Type B pancreatic cell (in vitro differentiated cells): ENCODE measurements at regions not wholly inside any gene's neighbourhood (a gene's known extent, or its start where the extent isn't known, plus 50 kb on each side); places are given as distances from the start of the nearest gene placed in this dataset.
"Not testable (repeated sequence)": the region's sequence is repeated elsewhere in the genome, so short reads cannot be mapped to it uniquely, and the experiment has no call there.

Source experiments
- DNase-seq: peaks from one replicate; pipeline ENCODE4 v3.0.0; 2021; ENCODE audit warnings: mixed read lengths; ENCODE audit not compliant: unreplicated experiment; ENCODE audit errors: extremely low spot score
- H3K27ac Mint-ChIP-seq: 2 replicates; pipeline ENCODE4 v1.8.0; 2021; ENCODE audit warnings: mild to moderate bottlenecking, mixed read lengths
- H3K27me3 Mint-ChIP-seq: 2 replicates; pipeline ENCODE4 v1.8.0; 2021; ENCODE audit warnings: mixed read lengths
- H3K36me3 Mint-ChIP-seq: 2 replicates; pipeline ENCODE4 v1.8.0; 2021; ENCODE audit warnings: mixed read lengths
- H3K4me1 Mint-ChIP-seq: one replicate; pipeline ENCODE4 v1.8.0; 2021; ENCODE audit warnings: mixed read lengths; ENCODE audit not compliant: unreplicated experiment
- H3K4me3 Mint-ChIP-seq: 2 replicates; pipeline ENCODE4 v1.8.0; 2021; ENCODE audit warnings: mild to moderate bottlenecking, mixed read lengths
- H3K9me3 Mint-ChIP-seq: 2 replicates; pipeline ENCODE4 v1.8.0; 2021; ENCODE audit warnings: mixed read lengths
- TF ChIP-seq, protein P1 (sequence below): fragments of 200-600 bp; sonication (generic); conservative IDR thresholded peaks from 2 replicates; pipeline ENCODE4 v1.5.0; 2021; ENCODE audit warnings: antibody characterized with exemption, mild to moderate bottlenecking

DNA sequence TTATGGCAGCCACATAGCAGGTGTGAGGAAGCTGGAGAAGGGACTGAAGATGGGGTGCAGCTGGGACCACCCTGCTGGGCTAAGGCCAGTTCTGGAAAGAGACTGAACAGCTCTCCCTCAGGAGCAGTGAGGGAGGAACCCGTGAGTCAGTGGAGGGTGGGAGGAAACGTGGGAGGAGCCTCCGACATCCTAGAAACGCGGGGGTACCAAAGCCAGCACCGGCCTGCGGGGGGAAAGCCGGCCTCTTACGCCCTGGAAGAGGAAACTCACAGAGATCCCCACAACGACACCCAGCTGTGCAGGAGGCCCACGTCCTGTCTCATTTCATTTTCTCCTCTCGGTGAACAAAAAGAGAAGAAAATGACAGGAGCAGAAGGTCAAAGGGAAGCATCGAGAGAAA is 185.8 kb upstream of the IRX4 start:
- TF ChIP-seq, protein P1, sequence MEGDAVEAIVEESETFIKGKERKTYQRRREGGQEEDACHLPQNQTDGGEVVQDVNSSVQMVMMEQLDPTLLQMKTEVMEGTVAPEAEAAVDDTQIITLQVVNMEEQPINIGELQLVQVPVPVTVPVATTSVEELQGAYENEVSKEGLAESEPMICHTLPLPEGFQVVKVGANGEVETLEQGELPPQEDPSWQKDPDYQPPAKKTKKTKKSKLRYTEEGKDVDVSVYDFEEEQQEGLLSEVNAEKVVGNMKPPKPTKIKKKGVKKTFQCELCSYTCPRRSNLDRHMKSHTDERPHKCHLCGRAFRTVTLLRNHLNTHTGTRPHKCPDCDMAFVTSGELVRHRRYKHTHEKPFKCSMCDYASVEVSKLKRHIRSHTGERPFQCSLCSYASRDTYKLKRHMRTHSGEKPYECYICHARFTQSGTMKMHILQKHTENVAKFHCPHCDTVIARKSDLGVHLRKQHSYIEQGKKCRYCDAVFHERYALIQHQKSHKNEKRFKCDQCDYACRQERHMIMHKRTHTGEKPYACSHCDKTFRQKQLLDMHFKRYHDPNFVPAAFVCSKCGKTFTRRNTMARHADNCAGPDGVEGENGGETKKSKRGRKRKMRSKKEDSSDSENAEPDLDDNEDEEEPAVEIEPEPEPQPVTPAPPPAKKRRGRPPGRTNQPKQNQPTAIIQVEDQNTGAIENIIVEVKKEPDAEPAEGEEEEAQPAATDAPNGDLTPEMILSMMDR: no peak
- H3K9me3 Mint-ChIP-seq: peaks cover 5% of the 10 kb centered on the region
- no peak overlapping the region for H3K27ac Mint-ChIP-seq
- H3K4me1 Mint-ChIP-seq: peaks cover 9% of the 10 kb centered on the region
- no peak for DNase-seq
- no peak overlapping the region for H3K4me3 Mint-ChIP-seq
- no peaks in the 10 kb centered on the region for H3K36me3 Mint-ChIP-seq
- peaks cover 20% of the 10 kb centered on the region for H3K27me3 Mint-ChIP-seq

DNA sequence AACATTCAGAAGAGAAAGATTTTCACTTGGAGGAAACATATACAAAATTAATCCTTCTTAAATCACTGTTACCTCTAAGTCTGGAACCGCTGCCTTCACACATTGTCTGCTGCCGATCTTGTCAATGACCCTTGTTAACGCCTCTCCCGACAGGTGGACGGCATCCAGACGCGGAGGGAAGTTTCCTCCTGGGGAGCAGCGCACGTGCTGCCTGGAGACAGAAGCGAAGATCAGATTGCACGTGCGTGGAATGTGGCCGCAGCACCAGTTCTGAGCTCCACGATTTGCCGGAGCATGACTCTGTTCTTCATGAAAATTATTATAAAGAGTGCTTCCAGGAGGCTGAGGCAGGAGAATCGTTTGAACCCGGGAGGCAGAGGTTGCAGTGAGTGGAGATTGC is 183.6 kb upstream of the IRX4 start:
- H3K4me3 Mint-ChIP-seq: no peak overlapping the region
- peaks cover 9% of the 10 kb centered on the region for H3K4me1 Mint-ChIP-seq
- TF ChIP-seq, protein P1: no peak
- H3K36me3 Mint-ChIP-seq: no peaks in the 10 kb centered on the region
- no peak overlapping the region for H3K27ac Mint-ChIP-seq
- no peak for DNase-seq
- H3K27me3 Mint-ChIP-seq: peaks cover 13% of the 10 kb centered on the region
- H3K9me3 Mint-ChIP-seq: peaks cover 5% of the 10 kb centered on the region

GRCh38 chr5:2063380-2063779 is 180.7 kb upstream of the IRX4 start:
- H3K4me3 Mint-ChIP-seq, H3K27ac Mint-ChIP-seq, H3K4me1 Mint-ChIP-seq, H3K9me3 Mint-ChIP-seq, DNase-seq, H3K36me3 Mint-ChIP-seq: not testable (repeated sequence)
- peaks cover 26% of the 10 kb centered on the region for H3K27me3 Mint-ChIP-seq

- H3K27me3 Mint-ChIP-seq: peaks cover 13% of the 10 kb centered on the region
- TF ChIP-seq, protein P1: no peak
- no peaks in the 10 kb centered on the region for H3K4me1 Mint-ChIP-seq
- H3K4me3 Mint-ChIP-seq: no peak overlapping the region
- peaks cover 9% of the 10 kb centered on the region for H3K9me3 Mint-ChIP-seq
- no peak for DNase-seq
- no peak overlapping the region for H3K27ac Mint-ChIP-seq
- no peaks in the 10 kb centered on the region for H3K36me3 Mint-ChIP-seq
Measured at GRCh38 chr5:2052687-2053086, 170.0 kb upstream of the IRX4 start.

DNA sequence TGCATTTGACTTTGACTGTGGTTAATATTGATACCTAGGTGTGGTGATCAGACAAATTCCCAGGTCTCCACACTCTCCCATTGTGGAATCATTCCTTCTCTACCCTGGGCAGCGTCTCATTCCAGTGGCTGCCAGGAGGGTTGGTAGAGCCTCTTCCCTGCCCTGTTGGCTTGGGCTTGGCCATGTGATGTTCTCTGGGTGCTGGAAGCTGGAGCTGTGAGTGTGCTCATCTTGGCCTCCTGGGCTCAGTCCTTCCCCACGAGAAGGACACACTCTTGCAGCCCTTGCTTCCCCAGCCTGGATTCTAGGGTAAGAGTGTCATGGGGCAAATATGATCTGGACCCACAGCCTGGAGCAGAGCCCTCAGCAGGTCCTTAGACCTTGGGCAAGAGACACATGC is 167.2 kb upstream of the IRX4 start:
- no peaks in the 10 kb centered on the region for H3K4me1 Mint-ChIP-seq
- TF ChIP-seq, protein P1: no peak
- no peak for DNase-seq
- no peak overlapping the region for H3K4me3 Mint-ChIP-seq
- peaks cover 20% of the 10 kb centered on the region for H3K27me3 Mint-ChIP-seq
- H3K27ac Mint-ChIP-seq: no peak overlapping the region
- H3K36me3 Mint-ChIP-seq: no peaks in the 10 kb centered on the region
- peaks cover 9% of the 10 kb centered on the region for H3K9me3 Mint-ChIP-seq

GRCh38 chr5:2048664-2049063 is 165.9 kb upstream of the IRX4 start:
- Mint-ChIP-seq H3K9me3 (peaks cover 6% of the 10 kb centered on the region), H3K27me3 (peaks cover 25% of the 10 kb centered on the region), H3K4me3 (no peak overlapping the region), H3K36me3 (no peaks in the 10 kb centered on the region), H3K27ac (no peak overlapping the region), H3K4me1 (no peaks in the 10 kb centered on the region)
- no peak for DNase-seq
- TF ChIP-seq, protein P1: no peak
